Loucy (cell line): ENCODE measurements at regions not wholly inside any gene's neighbourhood (a gene's known extent, or its start where the extent isn't known, plus 50 kb on each side); places are given as distances from the start of the nearest gene placed in this dataset.

Experiments
- H2AFZ ChIP-seq: fragments of 200-600 bp; sonication (generic); 2 replicates; pipeline ENCODE4 v1.6.0; 2016; ENCODE audit warnings: antibody characterized with exemption, mild to moderate bottlenecking, low read length, moderate library complexity
- H3F3A ChIP-seq: fragments of 200-600 bp; 2 replicates; pipeline ENCODE4 v1.6.0; 2016; ENCODE audit warnings: antibody characterized with exemption, low read depth, mild to moderate bottlenecking
- H3K27me3 ChIP-seq: fragments of 200-600 bp; sonication (generic); 2 replicates; pipeline ENCODE4 v1.6.1; 2014; ENCODE audit warnings: low read length, mild to moderate bottlenecking; ENCODE audit not compliant: insufficient read depth, poor library complexity, severe bottlenecking
- H3K36me3 ChIP-seq: fragments of 200-600 bp; sonication (generic); 2 replicates; pipeline ENCODE4 v1.6.1; 2016; ENCODE audit warnings: low read length; ENCODE audit not compliant: insufficient read depth
- H3K4me1 ChIP-seq: fragments of 200-600 bp; sonication (generic); 2 replicates; pipeline ENCODE4 v1.5.1; 2014; ENCODE audit warnings: low read length, mild to moderate bottlenecking; ENCODE audit not compliant: insufficient read depth, poor library complexity, severe bottlenecking
- H3K4me2 ChIP-seq: fragments of 200-600 bp; sonication (generic); 2 replicates; pipeline ENCODE4 v1.6.0; 2014; ENCODE audit warnings: antibody characterized with exemption, low read length, low read depth, mild to moderate bottlenecking; ENCODE audit not compliant: poor library complexity, severe bottlenecking
- H3K4me3 ChIP-seq: fragments of 200-600 bp; sonication (generic); 2 replicates; pipeline ENCODE4 v1.5.1; 2014; ENCODE audit warnings: low read length, mild to moderate bottlenecking, mixed read lengths; ENCODE audit not compliant: poor library complexity, severe bottlenecking
- H3K79me2 ChIP-seq: fragments of 200-600 bp; sonication (generic); 2 replicates; pipeline ENCODE4 v1.6.1; 2014; ENCODE audit warnings: low read length; ENCODE audit not compliant: insufficient read depth
- H3K9ac ChIP-seq: fragments of 200-600 bp; sonication (generic); 2 replicates; pipeline ENCODE4 v1.6.0; 2014; ENCODE audit warnings: mild to moderate bottlenecking, low read depth, low read length, moderate library complexity; ENCODE audit not compliant: poor library complexity, severe bottlenecking
- H3K9me2 ChIP-seq: fragments of 200-600 bp; sonication (generic); replicated peaks from 2 replicates; pipeline ENCODE4 v1.6.1; 2016; ENCODE audit warnings: low read depth, low read length, mixed read lengths
- H3K9me3 ChIP-seq: fragments of 200-600 bp; sonication (generic); 2 replicates; pipeline ENCODE4 v1.6.1; 2014; ENCODE audit warnings: mild to moderate bottlenecking, antibody characterized with exemption, low read length, low read depth; ENCODE audit not compliant: insufficient read depth
- H4K20me1 ChIP-seq: fragments of 200-600 bp; sonication (generic); 2 replicates; pipeline ENCODE4 v1.6.0; 2014; ENCODE audit warnings: antibody characterized with exemption, low read length, mild to moderate bottlenecking; ENCODE audit not compliant: insufficient read depth, poor library complexity, severe bottlenecking
- EZH2phosphoT487 ChIP-seq: fragments of 200-600 bp; IDR thresholded peaks from 2 replicates; pipeline ENCODE4 v1.6.1; 2018; ENCODE audit warnings: antibody characterized with exemption, mild to moderate bottlenecking, moderate library complexity, borderline replicate concordance
- TF ChIP-seq, protein P1 (sequence below): fragments of 200-600 bp; sonication (generic); conservative IDR thresholded peaks from 2 replicates; pipeline ENCODE4 v1.5.1; 2014; ENCODE audit warnings: mild to moderate bottlenecking, antibody characterized with exemption, low read length

DNA sequence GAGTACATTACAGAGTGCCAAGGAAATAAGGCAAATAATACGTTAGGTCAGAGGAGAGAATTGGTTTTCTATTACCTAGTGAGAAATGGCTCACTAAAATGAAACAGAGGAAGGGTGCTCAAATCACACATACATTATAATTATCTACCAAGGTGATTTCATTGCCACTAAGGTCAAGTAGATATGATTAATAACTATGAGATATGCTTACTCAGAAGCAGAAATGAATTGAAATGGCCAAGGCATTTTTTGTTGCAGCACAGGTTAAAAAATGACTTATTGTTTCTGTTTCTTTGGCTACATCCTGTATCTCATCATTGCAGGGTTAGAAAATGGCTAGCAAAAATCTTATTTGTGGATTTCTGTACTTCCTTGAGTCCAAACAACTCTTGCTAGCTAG lies 154.5 kb upstream of the GORAB start:
- TF ChIP-seq, protein P1, sequence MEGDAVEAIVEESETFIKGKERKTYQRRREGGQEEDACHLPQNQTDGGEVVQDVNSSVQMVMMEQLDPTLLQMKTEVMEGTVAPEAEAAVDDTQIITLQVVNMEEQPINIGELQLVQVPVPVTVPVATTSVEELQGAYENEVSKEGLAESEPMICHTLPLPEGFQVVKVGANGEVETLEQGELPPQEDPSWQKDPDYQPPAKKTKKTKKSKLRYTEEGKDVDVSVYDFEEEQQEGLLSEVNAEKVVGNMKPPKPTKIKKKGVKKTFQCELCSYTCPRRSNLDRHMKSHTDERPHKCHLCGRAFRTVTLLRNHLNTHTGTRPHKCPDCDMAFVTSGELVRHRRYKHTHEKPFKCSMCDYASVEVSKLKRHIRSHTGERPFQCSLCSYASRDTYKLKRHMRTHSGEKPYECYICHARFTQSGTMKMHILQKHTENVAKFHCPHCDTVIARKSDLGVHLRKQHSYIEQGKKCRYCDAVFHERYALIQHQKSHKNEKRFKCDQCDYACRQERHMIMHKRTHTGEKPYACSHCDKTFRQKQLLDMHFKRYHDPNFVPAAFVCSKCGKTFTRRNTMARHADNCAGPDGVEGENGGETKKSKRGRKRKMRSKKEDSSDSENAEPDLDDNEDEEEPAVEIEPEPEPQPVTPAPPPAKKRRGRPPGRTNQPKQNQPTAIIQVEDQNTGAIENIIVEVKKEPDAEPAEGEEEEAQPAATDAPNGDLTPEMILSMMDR: no peak
- TF ChIP-seq EZH2phosphoT487: no peak
- Histone ChIP-seq H3K79me2 (no peaks in the 10 kb centered on the region), H3K4me2 (no peak overlapping the region), H2AFZ (peak overlapping the region; percentile 9; the same call in 1 of the 2 replicates), H3K27me3 (no peaks in the 10 kb centered on the region), H3F3A (no peaks in the 10 kb centered on the region), H3K36me3 (no peaks in the 10 kb centered on the region), H3K9ac (no peak overlapping the region), H3K4me3 (no peak overlapping the region), H3K9me3 (peaks cover 4% of the 10 kb centered on the region; the same call in 1 of the 2 replicates), H4K20me1 (no peaks in the 10 kb centered on the region), H3K9me2 (no peaks in the 10 kb centered on the region), H3K4me1 (peaks cover 6% of the 10 kb centered on the region)

DNA sequence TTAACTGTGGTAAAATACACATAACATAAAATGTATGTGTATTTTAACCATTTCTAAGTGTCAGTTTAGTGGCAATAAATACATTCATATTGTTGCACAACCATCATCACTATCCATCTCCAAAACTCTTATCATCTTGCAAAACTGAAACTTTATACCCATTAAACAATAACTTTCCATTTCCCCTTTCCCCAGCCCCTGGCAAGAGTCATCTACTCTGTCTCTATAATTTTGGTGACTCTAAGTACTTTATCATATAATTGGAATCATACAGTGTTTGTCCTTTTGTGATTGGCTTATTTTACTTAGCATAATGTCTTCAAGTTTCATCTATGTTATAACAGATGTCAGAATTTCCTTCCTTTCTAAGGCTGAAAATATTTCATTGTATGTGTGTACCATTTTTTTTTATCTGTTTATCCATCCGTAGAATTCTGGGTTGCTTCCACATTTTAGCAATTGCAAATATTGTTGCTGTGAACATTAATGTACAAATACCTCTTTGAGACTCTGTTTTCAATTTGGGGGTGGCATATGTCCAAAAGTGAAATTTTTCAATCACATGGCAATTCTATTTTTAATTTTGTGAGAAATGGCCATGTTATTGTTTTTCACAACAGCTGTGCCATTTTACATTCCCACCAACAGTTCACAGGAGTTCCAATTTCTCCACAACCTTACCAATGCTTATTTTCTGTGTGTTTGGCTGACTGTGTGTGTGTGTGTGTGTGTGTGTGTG lies 153.9 kb upstream of the GORAB start:
- H3K27me3 ChIP-seq: no peaks in the 10 kb centered on the region
- no peak overlapping the region for H3K4me2 ChIP-seq
- H2AFZ ChIP-seq: no peak overlapping the region
- TF ChIP-seq EZH2phosphoT487: no peak
- TF ChIP-seq, protein P1: no peak
- no peaks in the 10 kb centered on the region for H3K36me3 ChIP-seq
- no peaks in the 10 kb centered on the region for H3K9me2 ChIP-seq
- H3K9me3 ChIP-seq: peaks cover 4% of the 10 kb centered on the region; the same call in 1 of the 2 replicates
- no peaks in the 10 kb centered on the region for H3F3A ChIP-seq
- H3K79me2 ChIP-seq: no peaks in the 10 kb centered on the region
- H3K4me3 ChIP-seq: no peak overlapping the region
- H4K20me1 ChIP-seq: no peaks in the 10 kb centered on the region
- peaks cover 6% of the 10 kb centered on the region for H3K4me1 ChIP-seq
- H3K9ac ChIP-seq: no peak overlapping the region

DNA sequence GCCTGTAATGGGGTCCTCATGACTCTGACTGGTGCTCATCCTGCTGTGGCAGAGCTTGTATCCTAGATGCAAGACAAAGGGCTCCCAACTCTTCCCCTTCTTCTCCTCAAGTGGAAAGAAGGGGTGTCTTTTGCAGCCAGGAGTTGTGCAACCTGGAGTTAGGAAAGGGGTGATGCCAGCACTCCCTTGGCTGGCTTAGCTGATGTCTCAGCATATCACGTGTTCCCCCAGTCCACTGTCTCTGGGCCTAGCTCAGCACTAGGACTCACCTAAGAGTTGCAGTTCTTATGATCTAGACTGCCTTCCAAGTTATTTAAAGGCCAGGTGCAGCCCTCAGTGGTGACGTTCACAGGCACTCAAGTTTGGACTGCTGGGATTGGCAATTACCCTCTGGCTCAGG lies 146.2 kb upstream of the GORAB start:
- H3F3A ChIP-seq: no peaks in the 10 kb centered on the region
- no peak overlapping the region for H2AFZ ChIP-seq
- H4K20me1 ChIP-seq: no peaks in the 10 kb centered on the region
- no peaks in the 10 kb centered on the region for H3K36me3 ChIP-seq
- H3K9ac ChIP-seq: no peak overlapping the region
- no peaks in the 10 kb centered on the region for H3K79me2 ChIP-seq
- no peaks in the 10 kb centered on the region for H3K9me2 ChIP-seq
- no peak overlapping the region for H3K4me2 ChIP-seq
- H3K4me1 ChIP-seq: no peaks in the 10 kb centered on the region
- no peaks in the 10 kb centered on the region for H3K27me3 ChIP-seq
- TF ChIP-seq EZH2phosphoT487: no peak
- TF ChIP-seq, protein P1: no peak
- H3K9me3 ChIP-seq: no peaks in the 10 kb centered on the region
- no peak overlapping the region for H3K4me3 ChIP-seq
